DOHH2 (cell line): ENCODE measurements at regions not wholly inside any gene's neighbourhood (a gene's known extent, or its start where the extent isn't known, plus 50 kb on each side); places are given as distances from the start of the nearest gene placed in this dataset.

Experiments
- CTCF ChIP-seq: fragments of 200-600 bp; sonication (generic); IDR thresholded peaks from one replicate; pipeline ENCODE4 v1.5.1; 2014; ENCODE audit warnings: antibody characterized with exemption, mild to moderate bottlenecking, low read depth, low read length; ENCODE audit not compliant: poor library complexity, severe bottlenecking
- EZH2phosphoT487 ChIP-seq: fragments of 200-600 bp; sonication (generic); IDR thresholded peaks from 2 replicates; pipeline ENCODE4 v1.6.1; 2017; ENCODE audit warnings: borderline replicate concordance, mild to moderate bottlenecking, antibody characterized with exemption, low read length, moderate library complexity, mixed read lengths

DNA sequence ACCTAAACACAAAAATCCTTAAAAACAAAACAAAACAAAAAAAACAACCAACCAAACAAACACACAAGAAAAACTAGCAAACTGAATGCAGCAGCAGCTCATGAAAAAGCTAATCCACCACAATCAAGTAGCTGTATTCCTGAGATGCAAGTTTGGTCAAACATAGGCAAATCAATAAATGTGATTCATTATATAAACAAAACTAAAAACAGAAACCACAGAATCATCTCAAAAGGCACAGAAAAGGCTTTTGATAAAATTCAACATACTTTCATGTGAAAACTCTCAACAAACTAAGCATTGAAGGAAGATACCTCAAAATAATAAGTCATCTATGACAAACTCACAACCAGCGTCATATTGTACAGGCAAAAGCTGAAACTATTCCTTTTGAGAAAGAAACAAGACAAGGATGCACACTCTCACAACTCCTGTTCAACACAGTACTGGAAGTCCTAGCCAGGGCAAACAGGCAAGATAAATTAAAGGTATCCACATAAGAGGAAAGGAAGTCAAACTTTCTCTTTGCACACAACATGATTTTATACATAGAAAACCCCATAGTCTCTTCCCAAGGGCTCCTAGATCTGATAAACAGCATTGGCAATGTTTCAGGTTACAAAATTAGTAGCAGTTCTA lies 495.1 kb upstream of the SGO1 start:
- TF ChIP-seq CTCF (no peak), EZH2phosphoT487 (no peak)
